Muscle of leg (tissue), 3 donors: ENCODE measurements at regions not wholly inside any gene's neighbourhood (a gene's known extent, or its start where the extent isn't known, plus 50 kb on each side); places are given as distances from the start of the nearest gene placed in this dataset.

Source experiments
- DNase-seq: peaks from one replicate; pipeline ENCODE4 v3.0.0; 2013
- H3K27ac ChIP-seq: one replicate; pipeline ENCODE4 v1.5.1; 2013; ENCODE audit warnings: mild to moderate bottlenecking, low read length, control low read depth
- H3K27me3 ChIP-seq: one replicate; pipeline ENCODE4 v1.6.1; 2013; ENCODE audit warnings: low read length; ENCODE audit not compliant: control insufficient read depth, insufficient read depth
- H3K36me3 ChIP-seq: one replicate; pipeline ENCODE4 v1.6.1; 2013; ENCODE audit warnings: low read length; ENCODE audit not compliant: control insufficient read depth, insufficient read depth
- H3K4me1 ChIP-seq: one replicate; pipeline ENCODE4 v1.6.1; 2013; ENCODE audit warnings: low read length; ENCODE audit not compliant: control insufficient read depth, insufficient read depth
- H3K4me3 ChIP-seq: one replicate; pipeline ENCODE4 v1.5.1; 2013; ENCODE audit warnings: low read length, control low read depth
- H3K9me3 ChIP-seq: replicated peaks from 2 replicates; pipeline ENCODE4 v1.6.1; 2013; ENCODE audit warnings: low read depth, low read length; ENCODE audit not compliant: control insufficient read depth
- WGBS: methylation state at CpG from one replicate; pipeline ENCODE4 v1.1.5; 2013; ENCODE audit warnings: missing lambda C conversion rate; ENCODE audit not compliant: insufficient coverage; 5-methylcytosine and 5-hydroxymethylcytosine counted together

DNA sequence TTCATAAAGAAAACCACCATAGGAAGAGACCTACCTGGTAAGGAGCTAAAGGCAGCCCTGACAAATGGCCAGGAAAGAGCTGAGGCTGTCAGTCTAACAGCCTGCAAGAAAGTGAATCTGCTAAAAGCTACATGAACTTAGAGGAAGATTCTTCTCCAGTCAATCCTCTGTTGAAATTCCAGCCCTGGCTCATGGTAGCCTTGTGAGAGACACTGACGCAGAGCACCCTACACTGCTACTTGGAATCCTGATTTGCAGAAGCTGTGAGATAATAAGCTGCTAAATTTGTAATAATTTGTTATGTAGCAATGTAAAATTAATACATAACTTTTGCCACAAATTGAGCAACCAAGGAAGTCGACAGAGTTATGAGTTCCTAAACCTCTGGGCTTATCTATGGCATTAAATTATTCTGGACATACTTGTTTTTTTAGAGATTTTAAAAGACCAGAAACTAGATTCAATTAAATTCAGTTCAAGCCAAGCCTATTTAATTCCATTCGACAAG lies 257.0 kb downstream of the ETNK1 start:
- no CpG with 5 or more reads among the region's 3 CpGs for WGBS
- Histone ChIP-seq H3K4me3 (no peak overlapping the region), H3K4me1 (no peaks in the 10 kb centered on the region), H3K27ac (no peak overlapping the region), H3K9me3 (no peaks in the 10 kb centered on the region), H3K27me3 (no peaks in the 10 kb centered on the region), H3K36me3 (no peaks in the 10 kb centered on the region)
- DNase-seq: no peak

DNA sequence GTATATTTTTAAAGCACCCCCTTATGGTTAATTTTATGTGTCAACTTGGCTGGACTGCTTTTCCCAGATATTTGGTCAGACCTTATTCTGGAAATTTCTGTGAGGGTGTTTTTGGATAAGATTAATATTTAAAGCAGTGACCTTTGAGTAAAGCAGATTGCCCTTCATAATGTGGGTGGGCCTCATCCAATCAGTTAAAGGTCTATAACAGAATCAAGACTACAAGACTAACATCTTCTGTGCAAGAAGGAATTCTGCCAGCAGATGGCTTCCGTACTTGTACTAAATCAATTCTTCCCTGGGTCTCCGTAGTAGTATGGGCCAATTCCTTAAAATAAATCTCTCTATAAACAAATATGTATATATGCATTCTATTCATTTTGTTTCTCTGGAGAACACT lies 257.6 kb downstream of the ETNK1 start:
- no peak overlapping the region for H3K4me3 ChIP-seq
- no peak for DNase-seq
- H3K4me1 ChIP-seq: no peaks in the 10 kb centered on the region
- H3K36me3 ChIP-seq: no peaks in the 10 kb centered on the region
- no peaks in the 10 kb centered on the region for H3K27me3 ChIP-seq
- no peak overlapping the region for H3K27ac ChIP-seq
- WGBS: no CpG with 5 or more reads among the region's 2 CpGs
- no peaks in the 10 kb centered on the region for H3K9me3 ChIP-seq

DNA sequence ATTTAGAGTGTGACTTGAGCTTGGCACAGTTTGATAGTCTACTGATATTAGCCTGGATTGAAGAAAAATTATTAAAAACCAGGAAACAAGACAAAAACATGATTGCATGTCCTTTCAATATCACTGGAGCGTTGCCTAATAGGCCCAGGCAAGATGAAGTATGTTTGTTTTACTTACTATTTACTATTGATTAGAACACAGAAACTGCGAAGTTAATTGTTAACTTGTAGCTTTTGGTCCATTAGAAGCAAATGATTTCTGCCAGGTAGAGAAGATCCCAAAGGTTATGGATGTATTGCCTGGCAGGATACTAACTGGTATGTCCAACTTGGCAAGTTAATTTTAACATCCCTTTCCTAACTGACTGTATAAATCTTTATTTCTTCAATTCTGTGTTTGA lies 268.9 kb downstream of the ETNK1 start:
- H3K36me3 ChIP-seq: no peaks in the 10 kb centered on the region
- no peak for DNase-seq
- WGBS: no CpG with 5 or more reads among the region's 2 CpGs
- no peaks in the 10 kb centered on the region for H3K4me1 ChIP-seq
- no peaks in the 10 kb centered on the region for H3K27me3 ChIP-seq
- H3K27ac ChIP-seq: no peak overlapping the region
- no peaks in the 10 kb centered on the region for H3K9me3 ChIP-seq
- no peak overlapping the region for H3K4me3 ChIP-seq

DNA sequence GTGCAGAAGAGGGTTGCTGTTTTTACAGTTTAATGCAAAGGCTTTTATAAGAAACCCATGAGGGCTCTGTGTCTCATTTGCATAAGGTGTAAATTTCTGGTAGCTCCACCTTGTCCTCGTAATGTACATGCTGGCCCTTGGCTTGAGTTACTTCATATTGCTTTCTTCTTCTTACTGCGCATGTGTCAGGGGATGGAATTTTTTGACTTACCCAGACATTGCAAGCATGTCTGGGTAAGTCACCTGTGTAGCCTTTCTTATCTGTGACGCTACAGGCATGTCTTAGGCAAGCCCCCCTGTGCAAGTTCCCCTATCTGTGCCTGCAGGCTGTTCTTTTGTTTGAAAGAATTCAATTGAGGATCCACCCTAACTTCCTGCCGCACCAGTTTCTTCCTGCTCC lies 274.2 kb downstream of the ETNK1 start:
- Histone ChIP-seq H3K9me3 (peaks cover 1% of the 10 kb centered on the region), H3K36me3 (no peaks in the 10 kb centered on the region), H3K4me1 (no peaks in the 10 kb centered on the region), H3K27ac (no peak overlapping the region), H3K27me3 (no peaks in the 10 kb centered on the region), H3K4me3 (no peak overlapping the region)
- WGBS: 40% methylated on average over 2 of the region's 4 CpGs
- no peak for DNase-seq

DNA sequence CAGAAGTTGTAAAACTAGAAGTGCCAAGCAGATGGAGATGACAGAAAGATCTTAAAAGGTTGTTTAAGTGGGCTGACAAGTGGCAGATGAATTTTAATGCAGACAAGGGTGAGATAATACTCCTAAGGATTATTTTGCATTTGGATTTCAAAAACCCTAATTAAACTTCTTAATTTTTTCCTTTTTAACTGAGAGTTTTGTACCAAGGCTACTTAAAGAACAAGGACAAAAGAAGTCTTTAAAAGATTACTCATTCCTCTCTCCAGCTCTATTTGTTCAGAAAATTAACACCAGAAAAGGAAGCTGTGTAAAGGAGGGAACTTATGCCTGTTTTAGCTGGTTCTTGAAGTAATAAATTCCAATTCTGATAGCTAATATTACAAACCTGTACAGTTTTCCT lies 275.4 kb downstream of the ETNK1 start:
- no peaks in the 10 kb centered on the region for H3K4me1 ChIP-seq
- no peak for DNase-seq
- no peaks in the 10 kb centered on the region for H3K36me3 ChIP-seq
- H3K9me3 ChIP-seq: peaks cover 4% of the 10 kb centered on the region
- H3K27me3 ChIP-seq: no peaks in the 10 kb centered on the region
- H3K4me3 ChIP-seq: no peak overlapping the region
- no peak overlapping the region for H3K27ac ChIP-seq

DNA sequence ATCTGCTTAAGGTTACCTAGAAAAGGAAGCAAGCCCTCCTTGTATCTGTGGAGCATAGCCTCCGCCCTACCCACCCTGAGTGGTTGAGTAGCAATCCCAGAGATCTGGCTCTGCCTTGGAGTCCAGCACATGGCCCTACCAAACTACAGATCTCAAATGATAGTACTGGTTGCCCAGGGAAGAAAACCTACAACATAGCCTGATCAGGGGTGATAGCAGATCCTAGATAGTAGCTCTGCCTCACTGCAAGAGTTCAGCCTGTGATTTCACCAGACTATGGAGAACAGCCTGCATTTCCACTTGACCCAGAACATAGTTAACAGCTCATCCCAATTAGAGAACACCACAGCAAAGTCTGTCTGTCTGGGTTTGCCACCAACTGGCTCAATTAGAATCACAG lies 279.5 kb downstream of the ETNK1 start:
- no peaks in the 10 kb centered on the region for H3K4me1 ChIP-seq
- DNase-seq: no peak
- WGBS: no CpG with 5 or more reads among the region's 1 CpG
- H3K4me3 ChIP-seq: no peak overlapping the region
- H3K27me3 ChIP-seq: no peaks in the 10 kb centered on the region
- no peak overlapping the region for H3K27ac ChIP-seq
- H3K36me3 ChIP-seq: no peaks in the 10 kb centered on the region
- peaks cover 4% of the 10 kb centered on the region for H3K9me3 ChIP-seq

DNA sequence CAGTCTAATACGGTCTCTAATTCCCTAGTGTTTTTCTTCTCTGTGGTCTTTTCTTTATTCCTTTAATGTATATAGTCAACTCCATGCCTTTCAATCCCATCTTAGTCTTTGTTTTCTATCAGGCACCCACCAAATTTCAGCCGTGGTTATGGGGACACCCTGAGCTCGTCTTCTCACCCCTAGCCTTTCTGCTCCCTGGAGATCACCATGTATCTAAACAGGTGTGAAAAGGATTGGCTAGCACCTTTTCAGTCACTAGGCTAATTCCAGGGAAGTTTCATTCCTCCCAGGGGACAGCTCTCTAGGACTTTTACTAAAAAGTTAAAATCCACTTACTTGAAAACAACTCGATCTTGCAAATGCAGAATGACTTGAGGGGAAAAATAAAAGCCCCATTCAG lies 291.3 kb downstream of the ETNK1 start:
- no peak for DNase-seq
- WGBS: 40% methylated on average over 1 of the region's 4 CpGs
- no peaks in the 10 kb centered on the region for H3K4me1 ChIP-seq
- no peak overlapping the region for H3K27ac ChIP-seq
- no peaks in the 10 kb centered on the region for H3K27me3 ChIP-seq
- no peaks in the 10 kb centered on the region for H3K36me3 ChIP-seq
- no peak overlapping the region for H3K4me3 ChIP-seq
- no peaks in the 10 kb centered on the region for H3K9me3 ChIP-seq

DNA sequence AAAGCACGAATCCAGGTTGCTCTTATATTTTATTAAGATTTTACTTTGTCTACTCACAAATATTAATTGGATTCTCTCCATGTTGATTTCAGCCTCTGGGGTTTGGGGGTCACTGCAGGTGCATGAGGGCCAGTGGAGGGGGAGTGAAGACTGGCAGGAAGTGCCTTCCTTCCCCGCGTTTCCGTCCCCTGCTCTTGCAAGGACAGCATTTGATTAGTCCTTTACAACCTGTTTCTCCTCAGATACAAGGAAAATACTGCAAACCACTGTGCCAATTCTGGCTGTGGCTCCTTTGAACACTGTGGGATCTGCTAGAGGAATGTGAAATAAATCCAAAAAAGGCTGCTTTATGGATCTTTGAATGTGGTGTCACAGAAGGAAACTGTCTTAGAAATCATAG lies 291.8 kb downstream of the ETNK1 start:
- peak; percentile 3 for DNase-seq
- Histone ChIP-seq H3K4me1 (no peaks in the 10 kb centered on the region), H3K4me3 (no peak overlapping the region), H3K9me3 (no peaks in the 10 kb centered on the region), H3K36me3 (no peaks in the 10 kb centered on the region), H3K27me3 (no peaks in the 10 kb centered on the region), H3K27ac (no peak overlapping the region)
- WGBS: no CpG with 5 or more reads among the region's 4 CpGs

DNA sequence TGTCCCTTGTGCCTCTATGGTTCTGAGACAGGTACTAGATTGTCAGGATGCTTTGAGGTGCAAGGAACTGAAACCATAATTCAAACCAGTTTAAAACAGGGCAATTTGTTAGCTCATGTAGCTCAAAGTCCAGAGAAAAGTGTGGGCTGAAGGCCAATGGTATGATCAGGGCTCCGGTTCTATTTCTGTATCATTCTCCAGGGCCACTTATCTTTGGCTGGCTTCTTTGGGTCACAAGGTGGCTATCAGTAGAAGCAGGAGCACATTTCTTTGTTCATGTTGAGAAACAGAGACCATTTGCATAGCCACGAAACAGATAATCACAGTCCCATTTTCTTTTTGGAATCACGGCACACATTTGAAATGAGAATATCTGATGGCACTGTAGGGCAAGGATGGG lies 294.9 kb downstream of the ETNK1 start:
- 100% methylated on average over 1 of the region's 3 CpGs for WGBS
- Histone ChIP-seq H3K9me3 (no peaks in the 10 kb centered on the region), H3K36me3 (no peaks in the 10 kb centered on the region), H3K4me3 (no peak overlapping the region), H3K27me3 (no peaks in the 10 kb centered on the region), H3K27ac (no peak overlapping the region), H3K4me1 (no peaks in the 10 kb centered on the region)
- DNase-seq: no peak

DNA sequence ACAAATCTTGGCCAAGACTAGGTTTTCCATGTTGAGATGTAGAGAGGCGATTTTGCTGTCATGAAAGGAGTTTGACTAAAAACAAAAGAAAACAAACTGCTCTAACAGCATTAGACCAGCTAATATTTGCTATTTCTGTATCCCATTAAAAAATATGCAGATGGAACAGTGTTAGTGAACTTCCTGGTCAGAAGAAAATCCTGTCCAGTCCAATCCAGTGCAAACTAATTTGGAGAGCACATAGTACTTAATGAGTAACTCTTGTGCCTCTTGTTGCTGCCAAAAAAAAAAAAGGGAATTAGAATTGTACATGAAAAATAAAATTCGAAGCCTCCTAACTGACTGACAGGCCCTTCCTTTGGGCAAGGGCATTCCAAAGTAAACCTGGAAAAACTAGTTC lies 298.8 kb downstream of the ETNK1 start:
- Histone ChIP-seq H3K36me3 (no peaks in the 10 kb centered on the region), H3K27ac (no peak overlapping the region), H3K9me3 (no peaks in the 10 kb centered on the region), H3K4me1 (no peaks in the 10 kb centered on the region), H3K27me3 (no peaks in the 10 kb centered on the region), H3K4me3 (no peak overlapping the region)
- no CpG with 5 or more reads among the region's 2 CpGs for WGBS
- DNase-seq: no peak

DNA sequence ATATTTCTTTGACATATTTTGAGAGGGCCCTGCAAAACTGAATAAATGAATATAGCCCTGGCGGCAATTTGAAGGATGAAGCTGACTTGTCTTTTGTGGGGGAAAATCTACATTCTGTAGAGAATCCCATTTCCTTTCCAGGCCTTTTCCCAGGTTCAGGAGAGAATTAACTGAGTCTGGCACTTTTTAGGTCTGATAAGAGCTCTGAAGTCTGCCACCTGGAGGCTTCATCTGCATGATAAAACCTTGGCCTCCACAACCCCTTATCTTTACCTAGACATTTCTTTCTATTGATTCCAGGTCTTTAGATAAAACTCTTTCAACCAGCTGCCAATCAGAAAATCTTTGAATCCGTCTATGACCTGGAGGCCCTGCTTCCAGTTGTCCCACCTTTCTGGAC lies 299.4 kb downstream of the ETNK1 start:
- WGBS: no CpG with 5 or more reads among the region's 2 CpGs
- no peak for DNase-seq
- Histone ChIP-seq H3K27ac (no peak overlapping the region), H3K36me3 (no peaks in the 10 kb centered on the region), H3K27me3 (no peaks in the 10 kb centered on the region), H3K9me3 (no peaks in the 10 kb centered on the region), H3K4me3 (no peak overlapping the region), H3K4me1 (no peaks in the 10 kb centered on the region)
